Colonic mucosa (tissue), 4 donors: ENCODE measurements at regions not wholly inside any gene's neighbourhood (a gene's known extent, or its start where the extent isn't known, plus 50 kb on each side); places are given as distances from the start of the nearest gene placed in this dataset.

Source experiments
- DNase-seq: peaks from one replicate; pipeline ENCODE4 v3.0.0-alpha.2; 2020
- H3K27ac ChIP-seq: fragments of 200-600 bp; one replicate; pipeline ENCODE4 v1.8.0; 2021
- H3K27me3 ChIP-seq: fragments of 200-600 bp; one replicate; pipeline ENCODE4 v1.8.0; 2021
- H3K36me3 ChIP-seq: fragments of 200-600 bp; one replicate; pipeline ENCODE4 v1.8.0; 2021
- H3K4me1 ChIP-seq: fragments of 200-600 bp; one replicate; pipeline ENCODE4 v1.8.0; 2021; ENCODE audit warnings: mild to moderate bottlenecking
- H3K4me3 ChIP-seq: fragments of 200-600 bp; one replicate; pipeline ENCODE4 v1.8.0; 2021
- H3K9ac ChIP-seq, 2 donors: one replicate each; pipeline ENCODE4 v1.7.0; 2013; ENCODE audit warnings: control low read depth in 2 of 2, low read depth in 2 of 2, low read length in 2 of 2
- H3K9me3 ChIP-seq: fragments of 200-600 bp; one replicate; pipeline ENCODE4 v1.8.0; 2021
- intact Hi-C: fragments of 100-400 bp; cut with DNase I; formaldehyde crosslinking; loops from one replicate; pipeline ENCODE4 v1.14.1; 2022
- TF ChIP-seq, protein P1 (sequence below): fragments of 200-600 bp; IDR thresholded peaks from one replicate; pipeline ENCODE4 v1.8.0; 2022; ENCODE audit warnings: antibody characterized with exemption, mild to moderate bottlenecking
- donor health status: healthy.
- donor health status: DM: no; HTN: no; CAD: no.
- donor health status: DM: no; HTN: no; CAD: no.

- Histone ChIP-seq H3K4me3 (no peak overlapping the region), H3K4me1 (no peaks in the 10 kb centered on the region), H3K9ac (no peak overlapping the region), H3K9me3 (no peaks in the 10 kb centered on the region), H3K36me3 (no peaks in the 10 kb centered on the region), H3K27ac (no peak overlapping the region), H3K27me3 (no peaks in the 10 kb centered on the region)
- intact Hi-C loops: no loop called here
- TF ChIP-seq, protein P1, sequence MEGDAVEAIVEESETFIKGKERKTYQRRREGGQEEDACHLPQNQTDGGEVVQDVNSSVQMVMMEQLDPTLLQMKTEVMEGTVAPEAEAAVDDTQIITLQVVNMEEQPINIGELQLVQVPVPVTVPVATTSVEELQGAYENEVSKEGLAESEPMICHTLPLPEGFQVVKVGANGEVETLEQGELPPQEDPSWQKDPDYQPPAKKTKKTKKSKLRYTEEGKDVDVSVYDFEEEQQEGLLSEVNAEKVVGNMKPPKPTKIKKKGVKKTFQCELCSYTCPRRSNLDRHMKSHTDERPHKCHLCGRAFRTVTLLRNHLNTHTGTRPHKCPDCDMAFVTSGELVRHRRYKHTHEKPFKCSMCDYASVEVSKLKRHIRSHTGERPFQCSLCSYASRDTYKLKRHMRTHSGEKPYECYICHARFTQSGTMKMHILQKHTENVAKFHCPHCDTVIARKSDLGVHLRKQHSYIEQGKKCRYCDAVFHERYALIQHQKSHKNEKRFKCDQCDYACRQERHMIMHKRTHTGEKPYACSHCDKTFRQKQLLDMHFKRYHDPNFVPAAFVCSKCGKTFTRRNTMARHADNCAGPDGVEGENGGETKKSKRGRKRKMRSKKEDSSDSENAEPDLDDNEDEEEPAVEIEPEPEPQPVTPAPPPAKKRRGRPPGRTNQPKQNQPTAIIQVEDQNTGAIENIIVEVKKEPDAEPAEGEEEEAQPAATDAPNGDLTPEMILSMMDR: no peak
- no peak for DNase-seq
These were observed 184.7 kb upstream of the PRSS16 start for GRCh38 chr6:27062755-27063154.

DNA sequence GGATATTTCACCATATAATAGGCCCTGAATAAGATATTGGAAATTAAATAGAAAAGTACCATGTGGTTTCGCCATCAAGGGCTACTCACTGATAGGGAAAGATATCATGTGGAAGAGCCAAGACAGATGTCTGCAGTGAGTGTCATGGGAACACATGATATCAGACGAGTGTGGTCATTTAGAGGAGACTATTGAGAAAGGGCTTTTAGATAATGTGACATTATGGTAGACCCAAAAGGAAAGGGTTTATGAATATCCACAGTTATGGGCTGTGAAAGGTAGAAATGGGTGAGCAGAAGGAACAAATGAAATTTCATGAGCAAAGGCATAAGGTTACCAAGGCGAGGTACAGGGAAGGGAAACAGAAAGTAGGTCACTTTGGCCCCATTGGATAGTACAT lies 182.3 kb upstream of the PRSS16 start:
- H3K4me3 ChIP-seq: no peak overlapping the region
- no peak for DNase-seq
- TF ChIP-seq, protein P1: no peak
- H3K27me3 ChIP-seq: no peaks in the 10 kb centered on the region
- no peak overlapping the region for H3K27ac ChIP-seq
- intact Hi-C loops: no loop called here
- no peaks in the 10 kb centered on the region for H3K36me3 ChIP-seq
- no peak overlapping the region for H3K9ac ChIP-seq
- H3K4me1 ChIP-seq: no peaks in the 10 kb centered on the region
- H3K9me3 ChIP-seq: no peaks in the 10 kb centered on the region

DNA sequence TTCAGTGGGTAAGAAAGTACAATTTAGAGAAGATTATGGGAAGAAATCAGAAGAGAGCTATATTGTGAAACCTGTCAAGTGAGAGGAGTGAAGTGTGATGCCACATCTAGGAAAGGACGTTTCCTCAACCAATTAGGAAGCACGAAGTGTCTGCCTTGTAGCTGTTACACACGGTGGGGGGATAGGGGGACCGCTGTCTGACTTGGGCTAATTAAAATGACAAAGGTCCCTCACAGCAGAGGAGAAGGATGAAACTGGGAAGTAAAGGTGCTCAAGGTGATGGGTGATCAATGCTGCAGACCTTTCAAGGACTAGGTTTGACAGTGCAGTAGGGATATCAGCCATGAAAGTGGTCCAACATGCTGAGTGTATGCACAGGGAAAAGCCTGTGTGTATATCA lies 181.1 kb upstream of the PRSS16 start:
- intact Hi-C loops: no loop called here
- H3K9me3 ChIP-seq: no peaks in the 10 kb centered on the region
- H3K27me3 ChIP-seq: no peaks in the 10 kb centered on the region
- H3K4me3 ChIP-seq: no peak overlapping the region
- no peaks in the 10 kb centered on the region for H3K36me3 ChIP-seq
- TF ChIP-seq, protein P1: no peak
- H3K4me1 ChIP-seq: no peaks in the 10 kb centered on the region
- H3K27ac ChIP-seq: no peak overlapping the region
- no peak for DNase-seq
- H3K9ac ChIP-seq: no peak overlapping the region

DNA sequence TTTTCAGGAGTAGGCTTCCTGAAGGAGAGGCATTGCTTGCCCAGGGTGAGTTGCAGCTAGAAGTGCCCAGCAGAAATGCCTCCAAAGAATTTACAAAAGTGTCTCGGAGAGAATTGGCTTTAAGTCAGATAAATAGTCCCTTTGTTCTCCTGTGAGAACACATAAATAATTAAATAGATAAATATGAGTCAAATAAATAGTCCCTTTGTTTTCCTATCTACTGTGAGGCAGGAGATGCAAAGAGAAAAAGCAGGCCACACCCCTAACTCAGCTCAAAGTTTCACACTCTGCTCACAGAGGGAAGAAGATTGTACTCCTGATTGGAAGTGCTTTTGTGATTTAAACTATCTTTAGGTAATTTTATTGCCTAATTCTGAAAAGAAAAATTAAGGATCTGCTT lies 180.7 kb upstream of the PRSS16 start:
- Histone ChIP-seq H3K36me3 (no peaks in the 10 kb centered on the region), H3K4me3 (no peak overlapping the region), H3K4me1 (no peaks in the 10 kb centered on the region), H3K9me3 (no peaks in the 10 kb centered on the region), H3K27ac (no peak overlapping the region), H3K9ac (no peak overlapping the region), H3K27me3 (no peaks in the 10 kb centered on the region)
- TF ChIP-seq, protein P1: no peak
- no peak for DNase-seq
- intact Hi-C loops: no loop called here

DNA sequence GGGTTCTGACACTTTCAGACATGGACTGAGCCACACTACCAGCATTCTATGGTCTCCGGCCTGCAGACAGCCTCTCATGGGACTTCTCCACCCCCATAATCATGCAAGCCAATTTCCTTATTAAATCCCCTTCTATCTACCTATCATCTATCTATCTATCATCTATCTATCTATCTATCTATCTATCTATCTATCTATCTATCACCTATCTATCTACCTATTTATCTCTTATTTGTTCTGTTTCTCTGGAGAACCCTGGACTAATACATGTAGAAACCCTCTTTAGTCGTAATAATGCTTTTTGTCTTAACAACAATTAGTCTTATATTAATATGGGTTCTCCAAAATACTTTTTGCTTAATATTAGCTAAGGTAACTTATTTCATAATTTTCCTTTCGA lies 174.1 kb upstream of the PRSS16 start:
- Histone ChIP-seq H3K27me3 (no peaks in the 10 kb centered on the region), H3K36me3 (no peaks in the 10 kb centered on the region), H3K4me3 (no peak overlapping the region), H3K9ac (no peak overlapping the region), H3K4me1 (no peaks in the 10 kb centered on the region), H3K27ac (no peak overlapping the region), H3K9me3 (no peaks in the 10 kb centered on the region)
- TF ChIP-seq, protein P1: no peak
- intact Hi-C loops: no loop called here
- no peak for DNase-seq

DNA sequence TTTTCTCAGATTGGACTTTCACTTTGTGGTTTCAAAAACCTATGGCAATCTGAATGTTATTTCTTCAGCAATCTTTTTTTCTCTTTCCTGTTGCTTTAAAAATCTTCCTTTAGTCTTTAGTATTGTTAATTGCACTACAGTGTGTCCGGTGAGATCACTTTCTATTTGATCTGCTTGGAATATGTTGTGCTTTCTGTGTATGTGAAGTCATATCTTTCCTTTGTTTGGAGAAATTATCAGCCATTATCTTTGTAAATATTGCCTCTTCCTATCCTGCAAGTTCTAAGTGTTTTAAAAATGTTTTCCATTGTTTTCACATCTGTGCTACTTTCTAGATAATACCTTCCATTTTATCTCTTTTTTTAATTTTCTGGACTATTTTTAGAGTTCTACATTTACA lies 171.4 kb upstream of the PRSS16 start:
- no peaks in the 10 kb centered on the region for H3K4me1 ChIP-seq
- no peak overlapping the region for H3K9ac ChIP-seq
- DNase-seq: no peak
- H3K4me3 ChIP-seq: no peak overlapping the region
- no peaks in the 10 kb centered on the region for H3K9me3 ChIP-seq
- TF ChIP-seq, protein P1: no peak
- intact Hi-C loops: no loop called here
- no peaks in the 10 kb centered on the region for H3K27me3 ChIP-seq
- H3K36me3 ChIP-seq: no peaks in the 10 kb centered on the region
- H3K27ac ChIP-seq: no peak overlapping the region
